ENCODE measurements at regions not wholly inside any gene's neighbourhood (a gene's known extent, or its start where the extent isn't known, plus 50 kb on each side); places are given as distances from the start of the nearest gene placed in this dataset.

GRCh38 chr10:124249812-124250432 is 156.5 kb upstream of the CHST15 start:
- Mint-ChIP-seq H3K27ac (no peak overlapping the region), H3K27me3 (ENCODE audit: low read depth) (no peaks in the 10 kb centered on the region; the same call in 1 of the 2 replicates), H3K4me3 (no peak overlapping the region), H3K36me3 (no peaks in the 10 kb centered on the region), H3K4me1 (no peaks in the 10 kb centered on the region), H3K9me3 (peaks cover 14% of the 10 kb centered on the region)
- TF ChIP-seq CTCF (IDR thresholded peaks at IDR 0.05) (peak; percentile 60), CBFB (CRISPR knock-in tag; IDR thresholded peaks at IDR 0.05; ENCODE audit: low read depth) (no peak)
- POLR2A ChIA-PET = no interaction called here
- DNase-seq (ENCODE audit: low spot score) (no peak), ATAC-seq (peak; percentile 62; the same call in 1 of the 2 replicates)
- CTCF ChIA-PET = interaction anchor here (0.6 to 4.7 kb wide), 7 partner anchors 9 to 276 kb away, joined by 3 to 26 read pairs (median 3); no protein-coding TSS in a partner anchor

- Mint-ChIP-seq H3K36me3 (no peaks in the 10 kb centered on the region), H3K9me3 (peaks cover 8% of the 10 kb centered on the region; the same call in 1 of the 2 replicates), H3K4me1 (no peaks in the 10 kb centered on the region), H3K27me3 (ENCODE audit: low read depth) (no peaks in the 10 kb centered on the region; the same call in 1 of the 2 replicates), H3K4me3 (no peak overlapping the region), H3K27ac (no peak overlapping the region)
- CTCF ChIA-PET = interaction anchor here (0.6 to 4.7 kb wide), 4 partner anchors 10 to 254 kb away, joined by 3 to 26 read pairs (median 4); no protein-coding TSS in a partner anchor
- DNase-seq (ENCODE audit: low spot score) (no peak), ATAC-seq (no peak)
- TF ChIP-seq ZNF512 (CRISPR knock-in tag; IDR thresholded peaks at IDR 0.05; ENCODE audit: borderline replicate concordance) (no peak), ATF1 (CRISPR knock-in tag; IDR thresholded peaks at IDR 0.05) (no peak), NR3C1 (CRISPR knock-in tag; conservative IDR thresholded peaks at IDR 0.05; ENCODE audit: low read depth) (no peak), HMGA2 (CRISPR knock-in tag; IDR thresholded peaks at IDR 0.05) (no peak), TEAD4 (CRISPR knock-in tag; IDR thresholded peaks at IDR 0.05) (no peak), NFE2L1 (CRISPR knock-in tag; IDR thresholded peaks at IDR 0.05) (no peak), JUN (CRISPR knock-in tag; IDR thresholded peaks at IDR 0.05) (no peak), NFATC4 (CRISPR knock-in tag; IDR thresholded peaks at IDR 0.05) (no peak), SMAD4 (CRISPR knock-in tag; IDR thresholded peaks at IDR 0.05) (no peak), NR2C2 (CRISPR knock-in tag; IDR thresholded peaks at IDR 0.05) (no peak), IRF2 (CRISPR knock-in tag; IDR thresholded peaks at IDR 0.05; ENCODE audit: borderline replicate concordance, low read depth) (no peak), ERG (CRISPR knock-in tag; IDR thresholded peaks at IDR 0.05) (no peak)
- POLR2A ChIA-PET = no interaction called here
Observed at GRCh38 chr10:124249196-124249595, 155.8 kb upstream of the CHST15 start.

GRCh38 chr10:124248056-124249045 is 155.0 kb upstream of the CHST15 start:
- Mint-ChIP-seq H3K4me3 (no peak overlapping the region), H3K36me3 (no peaks in the 10 kb centered on the region), H3K27me3 (ENCODE audit: low read depth) (no peaks in the 10 kb centered on the region; the same call in 1 of the 2 replicates), H3K27ac (no peak overlapping the region), H3K4me1 (no peaks in the 10 kb centered on the region), H3K9me3 (peaks cover 8% of the 10 kb centered on the region; the same call in 1 of the 2 replicates)
- POLR2A ChIA-PET = no interaction called here
- DNase-seq (ENCODE audit: low spot score) (no peak), ATAC-seq (no peak)
- CTCF ChIA-PET = no interaction called here
- no peak for TF ChIP-seq NFATC4 (CRISPR knock-in tag; IDR thresholded peaks at IDR 0.05)

Measured in WTC11 (cell line).